CD14-positive monocyte (primary cell): ENCODE measurements at regions not wholly inside any gene's neighbourhood (a gene's known extent, or its start where the extent isn't known, plus 50 kb on each side); places are given as distances from the start of the nearest gene placed in this dataset.

ENCODE experiments used
- DNase-seq, 3 donors: peaks; one replicate each; pipeline ENCODE4 v3.0.0-alpha.2; 2011 to 2022
- H2AFZ ChIP-seq: 2 replicates; pipeline ENCODE4 v1.6.0; 2012; ENCODE audit warnings: mild to moderate bottlenecking, low read depth, low read length, inconsistent platforms; ENCODE audit not compliant: insufficient read depth, poor library complexity, severe bottlenecking
- H3K27ac ChIP-seq, 2 donors: 1 replicate in 1 of 2; 2 replicates in 1 of 2; pipeline ENCODE4 v1.5.1; 2012 to 2013; ENCODE audit warnings: low read length in 2 of 2, control low read depth in 1 of 2, inconsistent platforms in 1 of 2, low read depth in 1 of 2, mild to moderate bottlenecking in 1 of 2
- H3K27me3 ChIP-seq, 2 donors: one replicate each; pipeline versions ENCODE4 v1.6.0 to v1.6.1; 2011 to 2013; ENCODE audit warnings: low read length in 2 of 2; ENCODE audit not compliant: control insufficient read depth in 2 of 2, insufficient read depth in 2 of 2
- H3K36me3 ChIP-seq, 2 donors: replicated peaks in 1 of 2; 1 replicate in 1 of 2; 2 replicates in 1 of 2; pipeline versions ENCODE4 v1.5.1 to v1.6.1; 2012 to 2013; ENCODE audit warnings: low read length in 2 of 2, control low read depth in 1 of 2, inconsistent platforms in 1 of 2, mild to moderate bottlenecking in 1 of 2; ENCODE audit not compliant: insufficient read depth in 2 of 2, control insufficient read depth in 1 of 2
- H3K4me1 ChIP-seq, 2 donors: 1 replicate in 1 of 2; 2 replicates in 1 of 2; pipeline versions ENCODE4 v1.5.1 to v1.6.1; 2012 to 2013; ENCODE audit warnings: low read length in 2 of 2, control low read depth in 1 of 2, inconsistent platforms in 1 of 2, mild to moderate bottlenecking in 1 of 2, moderate library complexity in 1 of 2; ENCODE audit not compliant: insufficient read depth in 2 of 2, control insufficient read depth in 1 of 2
- H3K4me2 ChIP-seq: replicated peaks from 2 replicates; pipeline ENCODE3; 2012; ENCODE audit warnings: low read length, moderate library complexity, mild to moderate bottlenecking; ENCODE audit not compliant: poor library complexity, severe bottlenecking; ENCODE audit errors: extremely low read depth
- H3K4me3 ChIP-seq, 3 experiments: fragments of 200-600 bp in 1 of 3; sonication (generic) in 1 of 3; replicated peaks in 1 of 3; 1 replicate in 2 of 3; 2 replicates in 1 of 3; pipeline ENCODE4 v1.5.1; 2011 to 2013; ENCODE audit warnings: low read length in 3 of 3, mild to moderate bottlenecking in 3 of 3, control low read depth in 2 of 3, low read depth in 2 of 3, inconsistent platforms in 1 of 3, moderate library complexity in 1 of 3
- H3K79me2 ChIP-seq: 2 replicates; pipeline ENCODE4 v1.6.0; 2012; ENCODE audit warnings: mild to moderate bottlenecking, control low read depth, inconsistent platforms, low read length, moderate library complexity; ENCODE audit not compliant: insufficient read depth
- H3K9ac ChIP-seq: 2 replicates; pipeline ENCODE4 v1.6.0; 2017; ENCODE audit warnings: low read length, mild to moderate bottlenecking; ENCODE audit not compliant: insufficient read depth, poor library complexity, severe bottlenecking
- H3K9me3 ChIP-seq, 2 donors: replicated peaks in 1 of 2; 1 replicate in 1 of 2; 2 replicates in 1 of 2; pipeline versions ENCODE4 v1.5.1 to v1.6.1; 2012 to 2013; ENCODE audit warnings: low read length in 2 of 2, control low read depth in 1 of 2; ENCODE audit not compliant: control insufficient read depth in 1 of 2, insufficient read depth in 1 of 2
- H4K20me1 ChIP-seq: 2 replicates; pipeline ENCODE4 v1.6.0; 2012; ENCODE audit warnings: mild to moderate bottlenecking, low read length, control low read depth, moderate library complexity; ENCODE audit not compliant: insufficient read depth
- H3K27ac Mint-ChIP-seq, 7 donors: one replicate each; pipeline ENCODE4 v1.8.0; 2020; ENCODE audit warnings: mild to moderate bottlenecking in 7 of 7, mixed read lengths in 7 of 7, moderate library complexity in 6 of 7, inconsistent platforms in 2 of 7
- H3K27me3 Mint-ChIP-seq, 3 donors: one replicate each; pipeline ENCODE4 v1.8.0; 2021 to 2022; ENCODE audit warnings: low read depth in 3 of 3, mild to moderate bottlenecking in 3 of 3, mixed read lengths in 3 of 3, moderate library complexity in 3 of 3, inconsistent platforms in 1 of 3
- H3K36me3 Mint-ChIP-seq, 2 donors: one replicate each; pipeline ENCODE4 v1.8.0; 2020; ENCODE audit warnings: mixed read lengths in 2 of 2, inconsistent platforms in 1 of 2, mild to moderate bottlenecking in 1 of 2
- H3K4me1 Mint-ChIP-seq: one replicate; pipeline ENCODE4 v1.8.0; 2020; ENCODE audit warnings: mild to moderate bottlenecking, mixed read lengths
- H3K4me3 Mint-ChIP-seq, 2 donors: one replicate each; pipeline ENCODE4 v1.8.0; 2020; ENCODE audit warnings: mild to moderate bottlenecking in 2 of 2, mixed read lengths in 2 of 2, moderate library complexity in 1 of 2
- H3K9me3 Mint-ChIP-seq, 7 donors: one replicate each; pipeline ENCODE4 v1.8.0; 2020 to 2022; ENCODE audit warnings: mixed read lengths in 7 of 7, mild to moderate bottlenecking in 6 of 7, moderate library complexity in 6 of 7, inconsistent platforms in 2 of 7
- CTCF ChIP-seq: fragments of 200-600 bp; IDR thresholded peaks from one replicate; pipeline ENCODE4 v1.8.0; 2022; ENCODE audit warnings: antibody characterized with exemption, mild to moderate bottlenecking
- WGBS: methylation state at CpG from one replicate; pipeline ENCODE4 v1.1.5; 2013; ENCODE audit warnings: missing lambda C conversion rate; ENCODE audit not compliant: insufficient coverage; 5-methylcytosine and 5-hydroxymethylcytosine counted together
- intact Hi-C, 2 donors: fragments of 100-400 bp; cut with micrococcal nuclease; formaldehyde crosslinking; loops; one replicate each; pipeline versions ENCODE4 v1.15.0 to v1.15.1; 2023

GRCh38 chr4:147182041-147182440 lies 236.4 kb upstream of the TTC29 start:
- H2AFZ ChIP-seq: no peak overlapping the region

GRCh38 chr4:147192679-147193078 lies 247.0 kb upstream of the TTC29 start:
- no peaks in the 10 kb centered on the region for H3K36me3 Mint-ChIP-seq

More at GRCh38 chr4:147182041-147182440, 236.4 kb upstream of the TTC29 start:
- no peak for TF ChIP-seq CTCF
- peaks cover 0 to 10% of the 10 kb centered on the region in 2 donors for H3K9me3 ChIP-seq
- H3K79me2 ChIP-seq: no peaks in the 10 kb centered on the region
- Mint-ChIP-seq H3K4me3 (no peak overlapping the region), H3K9me3 (peaks cover 0 to 6% (median 4%) of the 10 kb centered on the region in 7 donors), H3K4me1 (no peaks in the 10 kb centered on the region), H3K36me3 (no peaks in the 10 kb centered on the region), H3K27me3 (no peaks in the 10 kb centered on the region), H3K27ac (no peak overlapping the region)
- H3K4me1 ChIP-seq: no peaks in the 10 kb centered on the region
- H3K27ac ChIP-seq: no peak overlapping the region
- H3K36me3 ChIP-seq: no peaks in the 10 kb centered on the region
- H3K4me2 ChIP-seq: no peak overlapping the region
- no peak overlapping the region for H3K9ac ChIP-seq
- no peak for DNase-seq
- no peaks in the 10 kb centered on the region for H3K27me3 ChIP-seq
- H3K4me3 ChIP-seq: no peak overlapping the region
- H4K20me1 ChIP-seq: no peaks in the 10 kb centered on the region
- no CpG with 5 or more reads among the region's 2 CpGs for WGBS
- intact Hi-C loops: no loop called here

More at GRCh38 chr4:147192679-147193078, 247.0 kb upstream of the TTC29 start:
- H3K4me2 ChIP-seq: no peak overlapping the region
- H3K27ac ChIP-seq: no peak overlapping the region
- no peak overlapping the region for H3K4me3 Mint-ChIP-seq
- no peaks in the 10 kb centered on the region for H3K27me3 Mint-ChIP-seq
- intact Hi-C loops: no loop called here
- H3K27ac Mint-ChIP-seq: no peak overlapping the region
- H3K27me3 ChIP-seq: no peaks in the 10 kb centered on the region
- H3K79me2 ChIP-seq: no peaks in the 10 kb centered on the region
- H3K36me3 ChIP-seq: no peaks in the 10 kb centered on the region
- no peak for TF ChIP-seq CTCF
- no peak overlapping the region for H2AFZ ChIP-seq
- H3K9ac ChIP-seq: no peak overlapping the region
- no peak overlapping the region for H3K4me3 ChIP-seq
- H3K4me1 Mint-ChIP-seq: no peaks in the 10 kb centered on the region
- DNase-seq: no peak
- H4K20me1 ChIP-seq: no peaks in the 10 kb centered on the region
- H3K9me3 Mint-ChIP-seq: peaks cover 0 to 5% (median 3%) of the 10 kb centered on the region in 7 donors
- H3K9me3 ChIP-seq: no peaks in the 10 kb centered on the region
- no peaks in the 10 kb centered on the region for H3K4me1 ChIP-seq
